ENCODE measurements at regions not wholly inside any gene's neighbourhood (a gene's known extent, or its start where the extent isn't known, plus 50 kb on each side); places are given as distances from the start of the nearest gene placed in this dataset.

- DNase-seq (ENCODE audit: low read depth in 3 of 3), result no peak
These were observed 117.5 kb upstream of the PCSK2 start for GRCh38 chr20:17109307-17109706.

GRCh38 chr20:17128206-17128605 is 98.6 kb upstream of the PCSK2 start:
- DNase-seq (ENCODE audit: low read depth in 3 of 3), result no peak

GRCh38 chr20:17129089-17129488 is 97.8 kb upstream of the PCSK2 start:
- no peak for DNase-seq (ENCODE audit: low read depth in 3 of 3)

GRCh38 chr20:17137692-17138091 is 89.1 kb upstream of the PCSK2 start:
- DNase-seq (ENCODE audit: low read depth in 3 of 3), result no peak

GRCh38 chr20:17138237-17138636 is 88.6 kb upstream of the PCSK2 start:
- DNase-seq (ENCODE audit: low read depth in 3 of 3), result no peak

GRCh38 chr20:17140894-17141293 is 85.9 kb upstream of the PCSK2 start:
- no peak for DNase-seq (ENCODE audit: low read depth in 3 of 3)

GRCh38 chr20:17141568-17141967 is 85.3 kb upstream of the PCSK2 start:
- no peak for DNase-seq (ENCODE audit: low read depth in 3 of 3)

GRCh38 chr20:17142666-17143065 is 84.2 kb upstream of the PCSK2 start:
- no peak for DNase-seq (ENCODE audit: low read depth in 3 of 3)

- DNase-seq (ENCODE audit: low read depth in 3 of 3), result no peak
These were observed 76.0 kb upstream of the PCSK2 start for GRCh38 chr20:17150858-17151257.

GRCh38 chr20:17155401-17155800 is 71.4 kb upstream of the PCSK2 start:
- DNase-seq (ENCODE audit: low read depth in 3 of 3), result no peak

GRCh38 chr20:17158701-17159100 is 68.1 kb upstream of the PCSK2 start:
- no peak for DNase-seq (ENCODE audit: low read depth in 3 of 3)

- DNase-seq (ENCODE audit: low read depth in 3 of 3), result no peak
These were observed 65.0 kb upstream of the PCSK2 start for GRCh38 chr20:17161673-17162481.

- DNase-seq (ENCODE audit: low read depth in 3 of 3), result no peak
These were observed 58.7 kb upstream of the PCSK2 start for GRCh38 chr20:17168026-17168612.

- DNase-seq (ENCODE audit: low read depth in 3 of 3), result no peak
These were observed 57.2 kb upstream of the PCSK2 start for GRCh38 chr20:17169585-17170136.

- DNase-seq (ENCODE audit: low read depth in 3 of 3), result no peak
These were observed 55.0 kb upstream of the PCSK2 start for GRCh38 chr20:17171746-17172280.

- DNase-seq (ENCODE audit: low read depth in 3 of 3), result no peak
These were observed 53.9 kb upstream of the PCSK2 start for GRCh38 chr20:17172836-17173516.
